Heart left ventricle (tissue), 16 donors: ENCODE measurements at regions not wholly inside any gene's neighbourhood (a gene's known extent, or its start where the extent isn't known, plus 50 kb on each side); places are given as distances from the start of the nearest gene placed in this dataset.
"Not testable (repeated sequence)": the region's sequence is repeated elsewhere in the genome, so short reads cannot be mapped to it uniquely, and the experiment has no call there.

ENCODE experiments used
- ATAC-seq, 4 donors: fragments of 200-7000 bp; cut with Tn5 transposase; one replicate each; pipeline ENCODE4 v1.9.1; 2020 to 2022; ENCODE audit warnings: moderate library complexity in 4 of 4, mild to moderate bottlenecking in 3 of 4, moderate number of reproducible peaks in 1 of 4
- DNase-seq, 5 donors: peaks; one replicate each; pipeline ENCODE4 v3.0.0-alpha.2; 2020
- H3K27ac ChIP-seq, 12 donors: fragments of 200-600 bp; sonication (generic) in 4 of 12; one replicate each; pipeline versions ENCODE4 v1.5.0 to v1.8.0; 2016 to 2022; ENCODE audit warnings: mild to moderate bottlenecking in 2 of 12
- H3K27me3 ChIP-seq, 9 donors: fragments of 200-600 bp; sonication (generic) in 2 of 9; one replicate each; pipeline versions ENCODE4 v1.5.1 to v1.8.0; 2016 to 2022; ENCODE audit warnings: mild to moderate bottlenecking in 3 of 9
- H3K36me3 ChIP-seq, 9 donors: fragments of 200-600 bp; sonication (generic) in 2 of 9; one replicate each; pipeline versions ENCODE4 v1.5.0 to v1.8.0; 2018 to 2022; ENCODE audit warnings: mild to moderate bottlenecking in 2 of 9
- H3K4me1 ChIP-seq, 12 donors: fragments of 200-600 bp; sonication (generic) in 4 of 12; one replicate each; pipeline versions ENCODE4 v1.5.0 to v1.8.0; 2016 to 2022; ENCODE audit warnings: mild to moderate bottlenecking in 3 of 12
- H3K4me3 ChIP-seq, 12 donors: fragments of 200-600 bp; sonication (generic) in 4 of 12; one replicate each; pipeline versions ENCODE4 v1.5.0 to v1.8.0; 2017 to 2022; ENCODE audit warnings: mild to moderate bottlenecking in 9 of 12, moderate library complexity in 4 of 12
- H3K9me3 ChIP-seq, 12 donors: fragments of 200-600 bp; sonication (generic) in 4 of 12; one replicate each; pipeline versions ENCODE4 v1.5.0 to v1.8.0; 2016 to 2022; ENCODE audit warnings: mild to moderate bottlenecking in 1 of 12
- CTCF ChIP-seq, 12 donors: fragments of 200-600 bp; sonication (generic) in 4 of 12; IDR thresholded peaks; one replicate each; pipeline versions ENCODE4 v1.5.0 to v1.8.0; 2018 to 2022; ENCODE audit warnings: antibody characterized with exemption in 12 of 12, mild to moderate bottlenecking in 5 of 12
- POLR2A ChIP-seq, 2 donors: fragments of 450-650 bp; IDR thresholded peaks; one replicate each; pipeline ENCODE4 v1.6.1; 2017; ENCODE audit warnings: antibody characterized with exemption in 2 of 2, mild to moderate bottlenecking in 2 of 2, moderate library complexity in 2 of 2
- WGBS, 4 donors: extraction: QIAGEN DNeasy Blood & Tissue Kit in 2 of 4; methylation state at CpG; one replicate each; pipeline versions ENCODE4 v1.1.5 to v1.1.7; 2013 to 2018; 5-methylcytosine and 5-hydroxymethylcytosine counted together
- intact Hi-C, 10 donors: fragments of 100-400 bp; cut with DNase I; formaldehyde crosslinking; loops; one replicate each; pipeline versions ENCODE4 v1.11.1 to v1.14.2; 2022
- donor health status: ischemic (EF 13 %, LVEDD 7.1; RV severe dilation, severe dysfunction).
- donor health status: healthy with polysubstance abuse.
- donor health status: DM: no; HTN: yes; CAD: no.
- donor health status: DM: no; HTN: no; CAD: no.
- donor health status: ischemic (EF 25% LVEDD 6.9; RV normal size, moderate dysfunction).
- donor health status: ischemic (EF 25% LVEDD 5.7; RV mildly dilated, moderate dysfunction).
- donor health status: healthy.
- donor health status: DM: yes; HTN: yes; CAD: no.
- donor health status: ischemic (EF 35%, LVEDD 5.7; RV mildly dilated, moderate dysfunction).
- donor health status: nonischemic (EF 11% LVEDD 7.7; RV severe dilation, severe dysfunction).
- donor health status: DM: yes; HTN: yes; CAD: no.
- donor health status: PGD.
- donor health status: ischemic (EF 29% LVEDD 5.4; RV normal size, mild dysfunction).
- donor health status: nonischemic (EF 23%, LVEDD 6.1; RV moderate dilation, normal function).

GRCh38 chr12:54784115-54784514, 70.2 kb upstream of the MUCL1 start:
- Histone ChIP-seq H3K27ac (no peak overlapping the region), H3K9me3 (peaks cover 0 to 48% (median 20%) of the 10 kb centered on the region in 12 donors), H3K36me3 (no peaks in the 10 kb centered on the region), H3K4me1 (no peaks in the 10 kb centered on the region), H3K27me3 (no peaks in the 10 kb centered on the region), H3K4me3 (no peak overlapping the region)
- DNase-seq (no peak), ATAC-seq (no peak)
- TF ChIP-seq POLR2A (IDR thresholded peaks at IDR 0.05) (no peak), CTCF (IDR thresholded peaks at IDR 0.05) (no peak)
- intact Hi-C loops = no loop called here

- H3K4me1 ChIP-seq, H3K27me3 ChIP-seq, H3K4me3 ChIP-seq, intact Hi-C loops, ATAC-seq, H3K27ac ChIP-seq, H3K36me3 ChIP-seq, DNase-seq: not testable (repeated sequence)
- WGBS, 4 donors = 44 to 52% methylated on average over 1 of the region's 1 CpG; no CpG with 5 or more reads in 2 of the 4 donors
- peaks cover 0 to 11% (median 0%) of the 10 kb centered on the region in 12 donors for H3K9me3 ChIP-seq
These were observed 77.3 kb upstream of the MUCL1 start for GRCh38 chr12:54777031-54777430.

GRCh38 chr12:54773593-54773992, 80.7 kb upstream of the MUCL1 start:
- no peak for ATAC-seq
- no peak overlapping the region for H3K27ac ChIP-seq
- no peaks in the 10 kb centered on the region for H3K27me3 ChIP-seq
- intact Hi-C loops = no loop called here
- no peak for TF ChIP-seq POLR2A (IDR thresholded peaks at IDR 0.05)
- no peak for TF ChIP-seq CTCF (IDR thresholded peaks at IDR 0.05)
- 85 to 93% (median 87%) methylated on average over 1 of the region's 1 CpG for WGBS, 4 donors
- H3K4me1 ChIP-seq = no peaks in the 10 kb centered on the region
- no peak overlapping the region for H3K4me3 ChIP-seq
- DNase-seq = no peak
- H3K36me3 ChIP-seq = no peaks in the 10 kb centered on the region
- H3K9me3 ChIP-seq = no peaks in the 10 kb centered on the region

GRCh38 chr12:54765652-54766051, 88.7 kb upstream of the MUCL1 start:
- intact Hi-C loops = no loop called here
- no peak overlapping the region for H3K4me3 ChIP-seq
- ATAC-seq (no peak), DNase-seq (no peak)
- no peaks in the 10 kb centered on the region for H3K4me1 ChIP-seq
- no peak overlapping the region for H3K27ac ChIP-seq
- 32 to 48% (median 40%) methylated on average over 1 of the region's 1 CpG for WGBS, 4 donors
- TF ChIP-seq POLR2A (IDR thresholded peaks at IDR 0.05) = no peak
- TF ChIP-seq CTCF (IDR thresholded peaks at IDR 0.05) = no peak
- peaks cover 0 to 3% (median 0%) of the 10 kb centered on the region in 12 donors for H3K9me3 ChIP-seq
- no peaks in the 10 kb centered on the region for H3K36me3 ChIP-seq
- peaks cover 0 to 7% (median 0%) of the 10 kb centered on the region in 9 donors for H3K27me3 ChIP-seq

GRCh38 chr12:54762390-54762789, 91.9 kb upstream of the MUCL1 start:
- peaks cover 0 to 19% (median 0%) of the 10 kb centered on the region in 9 donors for H3K27me3 ChIP-seq
- no peaks in the 10 kb centered on the region for H3K36me3 ChIP-seq
- intact Hi-C loops = no loop called here
- DNase-seq (no peak), ATAC-seq (no peak)
- no peak for TF ChIP-seq POLR2A (IDR thresholded peaks at IDR 0.05)
- TF ChIP-seq CTCF (IDR thresholded peaks at IDR 0.05) = no peak
- WGBS, 4 donors = 19 to 47% (median 27%) methylated on average over 1 of the region's 1 CpG
- no peak overlapping the region for H3K4me3 ChIP-seq
- no peak overlapping the region for H3K27ac ChIP-seq
- H3K9me3 ChIP-seq = peaks cover 0 to 11% (median 0%) of the 10 kb centered on the region in 12 donors
- H3K4me1 ChIP-seq = no peaks in the 10 kb centered on the region
